ENCODE measurements at regions not wholly inside any gene's neighbourhood (a gene's known extent, or its start where the extent isn't known, plus 50 kb on each side); places are given as distances from the start of the nearest gene placed in this dataset.

DNA sequence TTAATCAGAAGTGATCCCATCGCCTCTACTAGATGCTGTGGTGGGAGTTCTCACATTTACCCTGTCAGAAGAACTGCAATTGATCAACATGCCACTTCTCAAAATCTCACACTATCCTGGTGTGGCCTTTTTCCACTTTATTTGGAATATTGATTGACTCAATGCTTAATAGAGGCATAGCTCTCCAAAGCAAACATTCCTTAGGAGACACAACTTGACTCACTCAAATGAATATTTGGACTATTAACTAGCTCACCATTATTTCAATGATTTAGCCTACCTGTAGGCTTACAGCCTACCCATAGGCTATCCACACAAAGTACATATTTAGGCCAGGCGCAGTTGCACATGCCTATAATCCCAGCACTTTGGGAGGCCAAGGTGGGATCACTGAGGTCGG lies 186.5 kb downstream of the KLHL28 start:
- no peak for TF ChIP-seq YY1 (IDR thresholded peaks at IDR 0.05; ENCODE audit: insufficient read depth, insufficient read length)
- no peak for TF ChIP-seq ZNF274 (IDR thresholded peaks at IDR 0.05; ENCODE audit: low read depth, low read length)

Data from NT2/D1 (cell line).